Heart left ventricle (tissue), 16 donors: ENCODE measurements at regions not wholly inside any gene's neighbourhood (a gene's known extent, or its start where the extent isn't known, plus 50 kb on each side); places are given as distances from the start of the nearest gene placed in this dataset.

Experiments used
- ATAC-seq, 4 donors: fragments of 200-7000 bp; cut with Tn5 transposase; one replicate each; pipeline ENCODE4 v1.9.1; 2020 to 2022; ENCODE audit warnings: moderate library complexity in 4 of 4, mild to moderate bottlenecking in 3 of 4, moderate number of reproducible peaks in 1 of 4
- DNase-seq, 5 donors: peaks; one replicate each; pipeline ENCODE4 v3.0.0-alpha.2; 2020
- H3K27ac ChIP-seq, 12 donors: fragments of 200-600 bp; sonication (generic) in 4 of 12; one replicate each; pipeline versions ENCODE4 v1.5.0 to v1.8.0; 2016 to 2022; ENCODE audit warnings: mild to moderate bottlenecking in 2 of 12
- H3K27me3 ChIP-seq, 9 donors: fragments of 200-600 bp; sonication (generic) in 2 of 9; one replicate each; pipeline versions ENCODE4 v1.5.1 to v1.8.0; 2016 to 2022; ENCODE audit warnings: mild to moderate bottlenecking in 3 of 9
- H3K36me3 ChIP-seq, 9 donors: fragments of 200-600 bp; sonication (generic) in 2 of 9; one replicate each; pipeline versions ENCODE4 v1.5.0 to v1.8.0; 2018 to 2022; ENCODE audit warnings: mild to moderate bottlenecking in 2 of 9
- H3K4me1 ChIP-seq, 12 donors: fragments of 200-600 bp; sonication (generic) in 4 of 12; one replicate each; pipeline versions ENCODE4 v1.5.0 to v1.8.0; 2016 to 2022; ENCODE audit warnings: mild to moderate bottlenecking in 3 of 12
- H3K4me3 ChIP-seq, 12 donors: fragments of 200-600 bp; sonication (generic) in 4 of 12; one replicate each; pipeline versions ENCODE4 v1.5.0 to v1.8.0; 2017 to 2022; ENCODE audit warnings: mild to moderate bottlenecking in 9 of 12, moderate library complexity in 4 of 12
- H3K9me3 ChIP-seq, 12 donors: fragments of 200-600 bp; sonication (generic) in 4 of 12; one replicate each; pipeline versions ENCODE4 v1.5.0 to v1.8.0; 2016 to 2022; ENCODE audit warnings: mild to moderate bottlenecking in 1 of 12
- CTCF ChIP-seq, 12 donors: fragments of 200-600 bp; sonication (generic) in 4 of 12; IDR thresholded peaks; one replicate each; pipeline versions ENCODE4 v1.5.0 to v1.8.0; 2018 to 2022; ENCODE audit warnings: antibody characterized with exemption in 12 of 12, mild to moderate bottlenecking in 5 of 12
- POLR2A ChIP-seq, 2 donors: fragments of 450-650 bp; IDR thresholded peaks; one replicate each; pipeline ENCODE4 v1.6.1; 2017; ENCODE audit warnings: antibody characterized with exemption in 2 of 2, mild to moderate bottlenecking in 2 of 2, moderate library complexity in 2 of 2
- WGBS, 4 donors: extraction: QIAGEN DNeasy Blood & Tissue Kit in 2 of 4; methylation state at CpG; one replicate each; pipeline versions ENCODE4 v1.1.5 to v1.1.7; 2013 to 2018; 5-methylcytosine and 5-hydroxymethylcytosine counted together
- intact Hi-C, 10 donors: fragments of 100-400 bp; cut with DNase I; formaldehyde crosslinking; loops; one replicate each; pipeline versions ENCODE4 v1.11.1 to v1.14.2; 2022
- donor health status: ischemic (EF 13 %, LVEDD 7.1; RV severe dilation, severe dysfunction).
- donor health status: healthy with polysubstance abuse.
- donor health status: DM: no; HTN: yes; CAD: no.
- donor health status: DM: no; HTN: no; CAD: no.
- donor health status: ischemic (EF 25% LVEDD 6.9; RV normal size, moderate dysfunction).
- donor health status: ischemic (EF 25% LVEDD 5.7; RV mildly dilated, moderate dysfunction).
- donor health status: healthy.
- donor health status: DM: yes; HTN: yes; CAD: no.
- donor health status: ischemic (EF 35%, LVEDD 5.7; RV mildly dilated, moderate dysfunction).
- donor health status: nonischemic (EF 11% LVEDD 7.7; RV severe dilation, severe dysfunction).
- donor health status: DM: yes; HTN: yes; CAD: no.
- donor health status: PGD.
- donor health status: ischemic (EF 29% LVEDD 5.4; RV normal size, mild dysfunction).
- donor health status: nonischemic (EF 23%, LVEDD 6.1; RV moderate dilation, normal function).

GRCh38 chr10:114881417-114881816, 56.6 kb upstream of the TRUB1 start:
- no peak overlapping the region for H3K4me3 ChIP-seq
- H3K36me3 ChIP-seq, result no peaks in the 10 kb centered on the region
- no peak overlapping the region for H3K27ac ChIP-seq
- ATAC-seq (no peak), DNase-seq (no peak)
- H3K27me3 ChIP-seq, result no peaks in the 10 kb centered on the region
- no peaks in the 10 kb centered on the region for H3K9me3 ChIP-seq
- intact Hi-C loops, result no loop called here
- 84 to 90% (median 87%) methylated on average over 3 of the region's 3 CpGs for WGBS, 4 donors
- TF ChIP-seq POLR2A (IDR thresholded peaks at IDR 0.05) (no peak), CTCF (IDR thresholded peaks at IDR 0.05) (no peak)
- peaks cover 0 to 18% (median 0%) of the 10 kb centered on the region in 12 donors for H3K4me1 ChIP-seq

- H3K4me3 ChIP-seq, result no peak overlapping the region
- H3K27me3 ChIP-seq, result no peaks in the 10 kb centered on the region
- no peak overlapping the region for H3K27ac ChIP-seq
- WGBS, 4 donors, result 73 to 78% (median 76%) methylated on average over 12 of the region's 12 CpGs
- H3K36me3 ChIP-seq, result no peaks in the 10 kb centered on the region
- intact Hi-C loops, result no loop called here
- DNase-seq (no peak), ATAC-seq (no peak)
- H3K9me3 ChIP-seq, result no peaks in the 10 kb centered on the region
- TF ChIP-seq POLR2A (IDR thresholded peaks at IDR 0.05) (no peak), CTCF (IDR thresholded peaks at IDR 0.05) (no peak)
- H3K4me1 ChIP-seq, result peaks cover 0 to 14% (median 0%) of the 10 kb centered on the region in 12 donors
These were observed 56.1 kb upstream of the TRUB1 start for GRCh38 chr10:114881901-114882300.

- WGBS, 4 donors, result 55 to 64% (median 56%) methylated on average over 2 of the region's 2 CpGs
- intact Hi-C loops, result no loop called here
- no peak for ATAC-seq
These were observed 52.6 kb upstream of the TRUB1 start for GRCh38 chr10:114885443-114885842.

More at GRCh38 chr10:114885443-114885842, 52.6 kb upstream of the TRUB1 start:
- no peak for DNase-seq
- Histone ChIP-seq H3K9me3 (no peaks in the 10 kb centered on the region), H3K27ac (no peak overlapping the region), H3K4me3 (no peak overlapping the region), H3K4me1 (no peaks in the 10 kb centered on the region), H3K36me3 (no peaks in the 10 kb centered on the region), H3K27me3 (no peaks in the 10 kb centered on the region)
- no peak for TF ChIP-seq POLR2A (IDR thresholded peaks at IDR 0.05)
- no peak for TF ChIP-seq CTCF (IDR thresholded peaks at IDR 0.05)
